LHCN-M2 (cell line): ENCODE measurements at regions not wholly inside any gene's neighbourhood (a gene's known extent, or its start where the extent isn't known, plus 50 kb on each side); places are given as distances from the start of the nearest gene placed in this dataset.

Experiments used
- DNase-seq: peaks from one replicate; pipeline ENCODE4 v3.0.0-alpha.2; 2012; ENCODE audit warnings: low read depth

DNA sequence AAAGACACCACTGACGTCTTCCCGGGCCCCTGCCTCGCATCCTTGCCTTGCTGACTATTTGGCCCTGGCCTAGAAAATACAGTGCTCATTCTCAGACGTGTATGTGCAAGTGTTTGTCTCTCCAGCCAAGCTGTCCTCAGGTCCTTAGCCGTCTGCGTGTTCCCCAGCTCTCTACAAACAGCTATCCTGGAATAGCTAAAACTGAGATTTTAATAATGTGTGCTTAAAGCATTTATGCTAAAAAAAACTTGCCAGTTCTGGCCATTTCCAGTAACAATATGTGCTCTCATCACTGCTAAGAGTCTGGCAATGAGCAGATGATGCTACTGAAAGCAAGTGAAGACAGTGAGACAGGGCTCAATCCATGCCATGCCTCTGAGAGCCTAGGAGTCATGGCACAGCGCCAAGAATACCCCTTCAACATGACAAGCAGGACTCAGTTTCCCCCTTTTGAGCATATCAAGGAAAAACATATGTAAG, 55.7 kb downstream of the IRF2BP2 start:
- DNase-seq, result no peak

DNA sequence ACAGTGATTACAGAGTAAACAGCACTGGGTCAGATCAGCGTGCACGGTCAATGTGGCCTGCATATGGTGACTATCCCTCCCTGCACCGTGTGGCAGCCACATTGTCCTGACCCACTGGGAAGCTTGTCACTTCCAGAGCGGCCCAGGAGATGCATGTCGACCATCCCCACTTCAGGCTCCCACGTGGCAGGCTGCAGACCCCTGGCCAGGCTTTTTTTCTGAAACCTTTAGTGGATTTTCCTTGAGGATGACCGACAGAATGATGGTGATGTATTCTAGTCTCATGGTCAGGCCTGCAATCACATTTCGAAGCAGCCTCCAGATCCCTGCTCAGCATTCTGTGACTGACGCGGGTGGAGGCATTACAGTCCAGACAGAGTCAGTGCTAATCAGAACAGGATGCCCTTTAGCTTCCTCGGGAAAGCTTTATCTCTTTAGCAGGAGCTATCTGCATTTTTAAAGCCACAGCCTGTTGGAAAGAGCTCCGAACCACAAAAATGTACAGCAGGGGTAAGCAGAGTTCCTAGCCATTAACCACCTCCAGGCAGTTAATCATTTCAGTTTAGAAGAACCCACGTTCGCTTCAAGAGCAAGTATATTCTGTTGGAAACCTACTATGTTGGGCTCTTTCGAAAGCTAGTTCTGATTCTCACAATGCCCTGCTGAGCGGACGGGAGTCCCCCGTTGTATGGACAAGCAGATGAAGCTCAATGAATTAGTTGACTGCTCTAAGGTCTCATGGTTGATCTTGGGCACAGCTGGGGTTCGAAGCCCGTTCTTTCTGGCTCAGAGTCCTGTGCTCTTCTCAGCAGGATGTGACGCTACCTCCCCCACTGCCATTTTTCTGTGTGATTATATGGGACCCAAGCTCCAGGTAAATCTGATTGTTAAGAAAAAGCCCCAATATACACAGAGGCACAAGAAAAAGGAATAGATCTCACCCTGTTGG, 56.5 kb downstream of the IRF2BP2 start:
- DNase-seq, result no peak

DNA sequence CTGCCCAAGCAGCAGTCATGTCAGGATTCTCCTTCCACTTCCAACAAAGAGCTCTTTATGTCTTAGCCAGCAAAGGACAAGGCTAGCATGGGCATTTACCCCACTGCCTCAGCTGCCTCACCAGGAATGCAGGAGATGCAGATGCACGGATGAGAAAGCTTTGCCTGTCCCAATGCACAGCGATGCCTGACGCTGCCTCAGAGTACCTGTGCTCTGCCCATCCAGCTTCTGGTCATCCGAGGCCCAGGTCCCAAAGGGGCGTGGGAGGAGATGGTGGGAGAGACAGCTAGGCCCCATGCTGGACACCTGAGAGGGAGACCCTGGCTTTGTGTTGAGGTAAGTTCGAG, 59.0 kb downstream of the IRF2BP2 start:
- no peak for DNase-seq

DNA sequence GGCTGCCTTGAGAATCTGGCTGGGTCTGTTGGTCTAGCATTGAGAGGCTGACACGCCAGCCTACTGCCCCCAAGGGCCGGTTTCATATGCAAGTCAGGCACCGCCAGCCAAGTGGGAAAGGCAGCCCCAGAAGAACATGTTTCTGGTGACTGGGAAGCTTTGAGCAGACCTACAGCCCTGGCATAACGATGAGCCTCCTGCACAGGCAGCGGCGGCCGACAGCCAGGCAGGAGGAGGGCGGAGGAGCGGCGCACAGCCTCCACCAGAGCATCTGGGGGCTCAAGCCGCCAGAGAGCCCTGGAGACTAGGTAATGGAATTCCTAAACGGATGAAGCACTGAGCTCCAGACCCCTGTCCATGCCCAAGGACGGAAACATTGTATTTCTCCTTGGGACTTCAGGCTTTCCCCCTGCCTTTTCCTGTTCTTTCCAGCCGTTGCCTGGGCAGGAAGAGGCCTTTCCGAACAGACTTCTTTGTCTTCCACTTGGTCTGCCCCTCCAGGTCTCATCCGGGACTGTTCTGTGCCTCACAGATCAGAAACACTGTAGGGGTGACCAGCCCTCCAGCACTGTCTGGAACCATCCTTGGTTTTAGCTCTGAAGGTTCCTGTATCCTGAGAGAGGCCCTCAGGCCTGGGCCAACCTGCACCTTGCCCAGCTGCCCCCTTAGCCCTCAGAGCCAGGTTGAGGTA, 59.5 kb downstream of the IRF2BP2 start:
- no peak for DNase-seq

DNA sequence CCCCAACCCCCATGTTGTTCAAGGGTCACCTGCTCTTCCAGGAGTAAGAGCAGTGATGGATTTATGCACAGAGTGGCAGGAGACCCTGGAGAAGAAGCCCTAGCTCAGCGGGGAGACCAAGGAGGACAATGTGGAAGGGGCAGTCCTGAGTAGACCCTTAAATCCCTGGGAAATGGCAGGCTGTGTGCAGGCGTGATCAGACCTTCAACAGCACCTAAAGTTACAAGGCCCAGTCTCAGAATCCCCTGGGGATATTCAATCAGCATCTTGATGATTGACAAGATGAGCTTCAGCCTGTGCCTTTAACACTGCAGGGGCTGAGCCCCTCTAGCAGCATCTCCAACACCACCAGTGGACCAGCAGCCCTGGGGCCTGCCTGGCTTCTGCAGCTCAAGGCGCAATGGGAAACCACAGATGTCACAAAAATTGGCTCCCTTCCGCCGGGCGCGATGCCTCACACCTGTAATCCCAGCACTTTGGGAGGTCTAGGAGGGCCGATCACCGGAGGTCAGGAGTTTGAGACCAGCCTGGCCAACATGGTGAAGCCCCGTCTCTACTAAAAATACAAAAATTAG, 60.4 kb downstream of the IRF2BP2 start:
- DNase-seq, result no peak

DNA sequence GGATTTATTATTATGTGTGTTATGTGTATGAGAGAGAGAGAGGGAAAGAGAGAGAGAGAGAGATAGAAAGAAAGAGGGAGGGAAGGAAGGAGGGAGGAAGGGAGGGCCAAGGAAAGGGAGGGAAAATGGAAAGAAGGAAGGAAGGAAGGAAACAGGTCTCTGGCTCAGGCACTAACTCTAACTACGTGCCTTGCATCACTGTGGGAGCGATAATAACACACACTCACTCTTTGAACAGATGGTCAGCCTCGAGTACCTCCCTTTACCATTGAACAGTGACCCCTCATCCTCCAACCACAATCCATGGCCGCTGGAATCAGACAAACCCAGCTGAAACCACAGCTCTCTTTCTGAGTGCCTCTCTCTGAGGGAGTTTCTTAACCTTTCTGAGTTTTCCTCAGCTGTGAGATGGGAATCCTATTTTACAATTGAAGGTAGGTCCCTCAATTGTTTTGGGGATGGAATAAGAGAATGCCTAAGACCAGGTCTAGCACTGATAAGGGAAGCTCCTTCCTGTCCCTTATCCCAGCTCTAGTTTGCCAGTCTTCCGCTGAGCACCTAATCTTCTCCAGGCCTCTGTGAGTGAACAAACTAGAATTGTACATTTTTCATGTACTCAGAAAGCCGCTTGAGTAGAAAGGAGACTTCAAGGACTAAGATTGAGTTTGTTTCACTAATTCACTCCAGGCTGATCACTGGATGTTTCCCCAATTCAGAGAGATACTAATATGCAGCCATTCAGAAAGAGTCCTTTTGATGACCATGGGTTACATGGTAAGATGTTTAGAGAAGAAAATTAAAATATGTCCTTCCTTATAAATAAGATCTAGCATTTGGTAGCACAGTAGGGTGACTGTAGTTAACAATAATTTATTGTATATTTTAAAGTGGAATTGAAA, 62.8 kb downstream of the IRF2BP2 start:
- peak; percentile 41 for DNase-seq

DNA sequence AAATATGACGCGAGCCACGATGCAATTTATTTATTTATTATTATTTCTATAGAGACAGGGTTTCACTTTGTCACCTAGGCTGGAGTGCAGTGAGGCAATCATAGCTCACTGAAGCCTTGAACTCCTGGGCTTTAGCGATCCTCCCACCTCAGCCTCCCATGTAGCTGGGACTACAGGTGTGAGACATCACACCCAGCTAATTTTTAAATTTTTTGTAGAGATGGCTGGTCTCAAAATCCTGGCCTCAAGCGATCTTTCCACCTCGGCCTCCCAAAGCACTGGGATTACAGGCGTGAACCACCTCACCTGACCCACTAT, 63.6 kb downstream of the IRF2BP2 start:
- no peak for DNase-seq

DNA sequence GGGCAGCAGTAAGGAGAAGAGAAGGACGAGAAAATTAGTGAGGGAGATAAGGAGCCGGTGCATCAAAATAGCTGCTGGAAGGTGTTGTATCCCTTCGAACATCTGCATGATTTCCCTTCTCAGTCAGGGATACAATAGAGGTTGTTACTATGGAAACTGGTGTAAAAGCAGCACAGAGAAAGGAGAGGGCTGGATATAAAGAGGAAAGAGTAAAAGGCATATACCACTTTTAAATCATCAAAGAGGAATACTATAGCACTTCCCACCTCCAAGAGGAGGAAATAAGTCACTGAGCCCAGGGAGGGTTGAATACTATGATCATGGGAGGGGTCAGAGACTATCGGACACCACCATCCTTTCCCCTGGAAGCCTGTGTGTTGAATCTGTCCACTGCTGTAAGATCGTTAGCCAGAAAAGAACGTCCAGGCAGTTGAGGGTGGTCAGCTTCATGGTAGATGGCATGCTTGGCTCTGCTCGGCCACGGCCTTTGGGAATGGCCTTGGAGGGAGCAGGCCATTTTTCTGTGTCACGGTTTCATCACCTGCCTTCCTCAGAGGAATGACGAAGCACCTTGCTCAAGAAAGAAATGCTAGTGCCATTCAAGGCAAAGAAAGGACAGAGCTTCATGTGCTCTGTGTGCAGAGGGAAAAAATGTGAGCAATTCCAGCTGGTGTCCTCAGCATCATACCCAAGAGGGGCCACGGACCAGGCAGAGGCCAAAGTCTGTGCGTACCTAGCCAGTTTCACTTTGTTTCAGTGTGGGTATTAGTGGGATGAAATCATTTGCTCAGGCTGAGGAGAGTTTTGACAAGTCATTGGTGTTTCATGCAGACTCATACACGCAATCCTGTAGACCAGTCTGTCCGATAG, 64.2 kb downstream of the IRF2BP2 start:
- DNase-seq, result no peak

DNA sequence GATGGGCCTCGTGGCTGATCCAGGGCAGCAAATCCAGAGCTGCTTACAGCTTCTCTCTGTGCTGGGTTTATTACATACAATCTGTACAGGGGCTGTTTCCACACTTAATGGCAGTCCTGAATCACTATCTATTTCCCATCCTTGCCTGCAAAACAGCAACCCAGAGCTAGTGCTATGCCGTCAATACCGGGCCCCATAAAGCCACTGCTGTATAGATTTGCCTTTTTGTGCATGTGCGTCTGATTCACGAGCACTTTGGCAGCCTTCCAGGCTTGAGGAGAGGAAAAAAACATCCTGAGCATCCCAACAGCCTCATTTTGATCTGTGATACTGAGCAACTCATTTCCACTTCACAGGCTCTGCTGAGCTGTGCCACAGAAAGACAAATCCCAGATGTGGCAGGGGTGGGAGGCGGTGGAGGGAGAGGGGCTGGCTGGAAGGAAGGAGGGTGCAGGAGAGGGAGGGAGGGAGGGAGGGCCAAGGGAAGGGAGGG, 65.2 kb upstream of the TARBP1 start:
- peak; percentile 76 for DNase-seq

DNA sequence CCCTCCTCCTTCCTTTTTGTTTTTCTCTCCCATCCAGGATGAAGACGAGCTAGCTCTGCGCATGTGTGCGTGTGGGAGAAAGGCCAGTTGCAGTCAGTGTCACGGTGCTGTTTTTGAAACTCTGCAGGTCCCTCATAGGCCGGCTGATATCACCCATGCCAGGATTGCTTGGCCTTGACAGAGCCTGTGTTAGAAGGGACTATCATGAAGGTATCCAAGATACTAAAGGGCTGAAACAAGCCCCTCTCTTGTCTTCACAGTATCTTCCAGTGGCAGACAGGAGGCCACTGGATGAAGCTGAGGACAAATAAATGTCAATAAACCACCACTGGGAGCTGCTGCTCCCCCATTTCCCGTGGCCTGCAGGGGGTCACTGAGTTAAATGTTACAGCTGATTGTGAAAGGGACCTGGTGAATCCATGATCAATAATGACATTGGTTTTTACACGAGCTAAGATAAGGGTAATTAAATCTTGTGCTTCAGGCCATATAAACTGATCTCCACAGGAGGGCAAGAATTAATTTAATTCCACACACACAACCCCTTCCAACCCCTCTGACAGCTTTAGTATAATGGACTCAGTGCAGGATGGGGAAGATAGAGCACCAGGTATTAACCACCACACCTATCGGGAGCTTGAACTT, 64.6 kb upstream of the TARBP1 start:
- DNase-seq, result no peak

DNA sequence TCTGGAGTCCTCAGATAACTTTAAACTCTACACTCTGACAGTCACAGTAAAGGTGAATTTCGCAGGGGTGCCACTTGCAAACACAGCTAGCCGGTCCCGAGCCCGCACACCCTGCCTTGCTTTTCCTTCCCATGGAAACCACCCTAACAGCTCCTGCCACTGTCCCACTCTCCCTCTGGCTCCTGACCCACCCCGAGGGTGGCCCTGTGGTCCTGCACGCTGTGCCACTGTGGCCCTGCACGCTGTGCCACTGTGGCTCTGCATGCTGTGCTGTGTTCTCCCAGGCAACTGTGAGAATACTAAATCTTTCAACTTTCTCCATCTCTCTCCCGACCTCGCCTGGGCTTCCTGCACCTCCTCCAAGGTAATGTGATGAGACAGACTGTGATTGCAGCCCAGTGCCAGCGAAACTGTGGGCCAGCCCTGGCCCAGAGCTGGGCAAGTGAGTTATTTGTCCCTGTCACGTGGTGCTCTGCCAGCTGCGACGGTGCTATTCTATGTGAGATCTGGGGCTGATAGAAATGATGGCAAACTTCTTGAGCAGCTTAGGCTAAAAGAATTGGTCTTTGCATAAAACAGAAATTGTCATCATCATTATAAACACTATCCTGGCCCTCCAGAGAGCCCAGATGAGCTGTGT, 63.4 kb upstream of the TARBP1 start:
- DNase-seq, result no peak

DNA sequence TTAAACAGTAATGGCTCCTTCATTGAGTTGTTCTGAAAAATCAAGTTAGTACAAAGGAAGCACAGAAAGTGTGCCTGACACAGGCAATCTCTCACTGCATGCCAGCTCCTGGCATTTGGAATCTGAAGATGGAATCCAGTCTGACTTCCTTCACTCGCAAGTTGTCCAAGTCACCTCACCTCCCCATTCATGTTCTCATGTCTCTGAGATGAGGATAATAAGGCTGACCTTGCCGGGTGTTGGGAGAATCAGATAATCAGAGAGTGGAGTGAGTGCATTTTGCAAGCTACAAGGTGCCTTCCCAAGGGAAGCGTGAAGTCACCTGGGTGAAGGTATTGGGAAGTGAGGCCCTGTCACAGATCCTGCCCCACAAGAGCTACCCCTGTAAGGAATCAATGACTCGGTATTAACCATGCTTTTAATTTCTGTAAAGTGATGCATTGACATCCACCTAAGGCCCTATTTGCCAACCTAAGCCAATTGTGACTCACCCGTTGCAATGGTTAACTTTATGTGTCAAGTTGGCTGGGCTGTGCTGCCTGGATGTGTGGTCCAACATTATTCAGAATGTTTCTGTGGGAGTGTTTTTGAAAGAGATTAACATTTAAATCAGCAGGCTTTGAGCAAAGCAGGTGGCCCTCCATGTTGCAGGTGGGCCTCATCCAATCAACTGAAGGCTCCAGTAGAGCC, 62.5 kb upstream of the TARBP1 start:
- peak; percentile 9 for DNase-seq

DNA sequence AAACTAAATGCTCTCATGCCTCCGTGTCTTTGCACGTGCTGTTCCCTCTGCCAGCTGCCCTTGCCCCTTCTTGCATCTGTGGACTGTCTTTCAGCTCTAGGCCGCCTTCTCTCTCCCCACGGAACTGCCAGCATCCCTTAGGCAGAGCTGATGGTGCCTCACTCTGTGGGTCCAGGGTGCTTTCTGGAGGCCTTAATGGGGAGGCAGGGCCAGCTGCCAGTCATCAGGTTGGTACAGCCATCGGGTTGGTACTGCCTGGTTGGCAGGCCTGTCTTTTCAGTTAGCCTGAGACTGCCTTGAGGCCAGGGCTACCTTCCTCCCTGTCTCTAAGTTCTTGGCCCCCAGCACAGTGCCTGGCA, 61.4 kb upstream of the TARBP1 start:
- no peak for DNase-seq

DNA sequence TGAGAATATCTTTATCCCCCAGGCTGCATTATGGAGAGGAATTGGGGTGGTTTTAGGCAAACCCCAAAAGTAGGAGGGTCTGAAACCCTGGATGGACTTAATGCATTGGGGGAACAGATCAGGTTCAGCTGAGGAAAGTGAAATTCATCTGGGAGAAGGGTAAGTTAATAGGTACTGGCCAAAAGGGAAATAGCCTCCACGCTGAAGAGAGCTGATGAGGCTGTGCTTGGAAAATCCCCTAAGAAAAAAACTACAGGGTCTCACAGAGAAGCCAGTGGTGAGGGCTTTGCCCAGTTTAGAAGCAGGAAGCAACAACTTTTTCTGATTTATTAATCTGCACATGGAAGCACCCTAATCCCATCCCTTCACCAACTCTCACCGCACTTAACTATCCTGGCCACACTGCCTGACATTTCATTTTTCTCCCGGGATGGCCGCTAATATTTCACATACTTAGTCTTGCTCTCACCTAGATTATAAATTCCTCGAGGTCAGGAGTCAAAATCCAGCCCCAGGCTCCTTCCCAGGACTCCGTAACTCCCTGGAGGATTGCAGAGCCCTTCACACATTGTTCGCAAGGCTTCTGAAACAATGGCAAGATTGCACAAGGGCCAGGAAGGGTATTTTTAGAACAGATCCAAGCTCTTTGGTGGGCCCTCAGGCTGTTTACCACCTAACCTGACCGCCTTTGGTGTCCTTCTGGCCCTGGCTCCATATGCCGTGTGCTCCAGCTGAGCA, 60.9 kb upstream of the TARBP1 start:
- DNase-seq, result no peak

DNA sequence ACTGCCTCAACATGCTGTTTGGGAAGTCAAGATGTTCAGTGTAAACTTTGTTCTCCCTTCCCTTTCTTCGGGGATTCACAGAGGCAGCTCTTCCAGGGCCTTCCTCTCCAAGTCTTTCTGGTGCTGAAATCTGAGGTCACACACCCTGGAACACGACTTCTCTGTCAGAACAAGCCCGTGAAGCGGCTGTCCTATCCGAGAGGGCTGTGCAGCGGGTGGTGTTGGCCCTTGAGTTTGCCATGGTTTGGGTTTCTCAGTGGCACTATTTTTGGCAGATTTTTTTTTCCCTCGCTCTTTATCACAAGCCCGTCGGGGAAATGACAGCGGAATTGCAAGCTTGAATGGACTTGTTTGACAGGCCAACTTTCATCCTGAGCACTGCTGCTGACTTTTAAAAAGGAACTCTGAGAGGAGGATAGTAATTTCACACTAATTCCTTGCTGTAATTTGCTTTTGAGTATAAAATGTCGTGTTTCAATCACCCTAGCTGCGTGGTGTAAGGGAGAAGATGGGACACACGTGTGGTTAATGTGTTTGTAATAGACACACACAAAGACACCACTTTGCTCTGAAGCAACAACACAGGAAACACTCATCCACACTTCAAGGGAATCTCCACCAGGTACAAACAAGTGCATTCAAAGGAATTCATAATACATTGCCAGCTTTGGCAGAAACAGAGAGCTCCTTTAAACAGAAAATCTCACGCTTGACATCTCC, 60.1 kb upstream of the TARBP1 start:
- no peak for DNase-seq

DNA sequence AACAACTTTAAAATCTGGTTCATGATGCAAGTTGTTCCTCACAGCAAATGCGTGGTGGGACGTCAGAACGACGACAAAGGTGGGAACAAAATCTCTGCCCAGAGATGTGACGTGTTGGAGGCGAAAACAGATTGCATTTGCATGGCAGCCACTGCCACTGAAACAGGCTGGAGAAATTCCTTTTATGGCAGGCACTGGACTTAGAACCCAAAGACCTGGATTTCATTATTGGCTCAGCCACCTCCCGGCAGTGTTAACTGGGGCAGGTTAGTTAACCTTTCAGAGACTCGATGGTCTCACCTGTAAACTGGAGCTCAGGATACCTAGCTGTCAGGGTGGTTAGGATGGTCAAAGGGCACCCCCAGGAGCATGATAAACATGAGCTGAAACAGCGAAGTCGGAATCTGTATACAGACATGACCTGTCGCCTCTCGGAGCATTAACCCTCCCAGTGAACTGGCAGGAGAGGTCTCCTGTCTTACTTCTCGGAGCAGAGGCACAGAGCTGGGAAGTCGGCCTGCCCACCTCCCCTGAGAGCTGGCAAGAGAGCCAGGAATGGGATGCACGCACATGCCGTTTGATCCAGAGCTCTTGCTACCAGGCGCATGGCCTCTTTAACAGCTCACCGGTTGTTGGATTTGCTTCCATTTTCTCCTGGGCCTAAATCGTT, 59.2 kb upstream of the TARBP1 start:
- no peak for DNase-seq

DNA sequence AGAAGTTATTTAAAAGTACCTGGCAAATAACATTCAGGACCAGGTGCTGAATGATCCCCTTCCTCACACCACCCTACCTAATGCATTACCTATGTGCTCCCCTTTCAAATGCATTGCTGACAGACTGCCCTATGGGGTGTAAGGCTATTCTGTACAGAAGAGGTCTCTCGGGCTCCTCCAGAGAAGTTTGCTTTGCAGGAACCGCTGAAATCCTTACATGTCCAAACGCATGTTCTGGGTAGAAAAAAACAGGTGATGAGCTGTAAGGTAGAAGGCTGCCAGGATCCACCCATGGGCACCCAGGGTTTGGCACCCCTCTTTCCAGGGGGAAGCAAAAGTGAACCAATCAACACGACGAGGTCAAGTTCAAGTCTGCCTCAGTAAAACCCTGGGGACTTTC, 58.3 kb upstream of the TARBP1 start:
- no peak for DNase-seq
